Naive thymus-derived CD8-positive, alpha-beta T cell (primary cell): ENCODE measurements at regions not wholly inside any gene's neighbourhood (a gene's known extent, or its start where the extent isn't known, plus 50 kb on each side); places are given as distances from the start of the nearest gene placed in this dataset.

Source experiments
- ATAC-seq, 2 donors: fragments of 150-1000 bp; cut with Tn5 transposase in 1 of 2; sonication (Bioruptor Pico), chemical (Tn5 transposase) in 1 of 2; 1 replicate in 1 of 2; 2 replicates in 1 of 2; pipeline ENCODE4 v1.10.0; 2021; ENCODE audit warnings: mild to moderate bottlenecking in 2 of 2, moderate library complexity in 2 of 2
- POLR2A ChIA-PET: fragments of 350-600 bp; sonication (Branson Sonifier 250); formaldehyde crosslinking; loops from one replicate; lab custom pipeline; 2021; ENCODE audit warnings: antibody characterized with exemption; lab: Charles Lee
- DNase-seq, 10 donors: peaks; one replicate each; pipeline versions ENCODE4 v3.0.0 to v3.0.0-alpha.2; 2020 to 2022
- H3K27ac Mint-ChIP-seq, 10 donors: one replicate each; pipeline ENCODE4 v1.8.0; 2020 to 2022; ENCODE audit warnings: mild to moderate bottlenecking in 10 of 10, mixed read lengths in 10 of 10, moderate library complexity in 4 of 10, inconsistent platforms in 1 of 10
- H3K27me3 Mint-ChIP-seq, 5 donors: one replicate each; pipeline ENCODE4 v1.8.0; 2021 to 2022; ENCODE audit warnings: mixed read lengths in 5 of 5
- H3K36me3 Mint-ChIP-seq, 3 donors: one replicate each; pipeline ENCODE4 v1.8.0; 2020 to 2022; ENCODE audit warnings: mixed read lengths in 3 of 3, mild to moderate bottlenecking in 2 of 3, inconsistent platforms in 1 of 3
- H3K4me1 Mint-ChIP-seq, 4 donors: one replicate each; pipeline ENCODE4 v1.8.0; 2021 to 2022; ENCODE audit warnings: mixed read lengths in 4 of 4
- H3K4me3 Mint-ChIP-seq, 10 donors: one replicate each; pipeline ENCODE4 v1.8.0; 2020 to 2022; ENCODE audit warnings: mild to moderate bottlenecking in 10 of 10, mixed read lengths in 10 of 10, moderate library complexity in 6 of 10, inconsistent platforms in 1 of 10
- H3K9me3 Mint-ChIP-seq, 9 donors: one replicate each; pipeline ENCODE4 v1.8.0; 2020 to 2022; ENCODE audit warnings: mixed read lengths in 9 of 9, mild to moderate bottlenecking in 3 of 9, inconsistent platforms in 1 of 9, moderate library complexity in 1 of 9

GRCh38 chr1:91137173-91137852 is 115.5 kb upstream of the ZNF644 start:
- no peak overlapping the region for H3K27ac Mint-ChIP-seq
- no peaks in the 10 kb centered on the region for H3K9me3 Mint-ChIP-seq
- no peaks in the 10 kb centered on the region for H3K36me3 Mint-ChIP-seq
- POLR2A ChIA-PET, result no interaction called here
- no peak overlapping the region for H3K4me3 Mint-ChIP-seq
- H3K4me1 Mint-ChIP-seq, result no peaks in the 10 kb centered on the region
- peaks cover 0 to 10% (median 6%) of the 10 kb centered on the region in 5 donors for H3K27me3 Mint-ChIP-seq
- DNase-seq, result no peak
- ATAC-seq, result no peak

GRCh38 chr1:91135799-91136198 is 114.0 kb upstream of the ZNF644 start:
- no peak overlapping the region for H3K4me3 Mint-ChIP-seq
- H3K4me1 Mint-ChIP-seq, result no peaks in the 10 kb centered on the region
- POLR2A ChIA-PET, result no interaction called here
- no peak overlapping the region for H3K27ac Mint-ChIP-seq
- H3K9me3 Mint-ChIP-seq, result no peaks in the 10 kb centered on the region
- ATAC-seq (no peak), DNase-seq (no peak)
- no peaks in the 10 kb centered on the region for H3K36me3 Mint-ChIP-seq
- peaks cover 0 to 11% (median 6%) of the 10 kb centered on the region in 5 donors for H3K27me3 Mint-ChIP-seq

GRCh38 chr1:91133248-91133647 is 111.4 kb upstream of the ZNF644 start:
- no peaks in the 10 kb centered on the region for H3K4me1 Mint-ChIP-seq
- no peak overlapping the region for H3K27ac Mint-ChIP-seq
- POLR2A ChIA-PET, result no interaction called here
- peaks cover 0 to 11% (median 7%) of the 10 kb centered on the region in 5 donors for H3K27me3 Mint-ChIP-seq
- H3K9me3 Mint-ChIP-seq, result no peaks in the 10 kb centered on the region
- ATAC-seq, result no peak
- no peak overlapping the region for H3K4me3 Mint-ChIP-seq
- no peak for DNase-seq
- no peaks in the 10 kb centered on the region for H3K36me3 Mint-ChIP-seq

- no peaks in the 10 kb centered on the region for H3K36me3 Mint-ChIP-seq
- no peaks in the 10 kb centered on the region for H3K4me1 Mint-ChIP-seq
- ATAC-seq (no peak), DNase-seq (no peak)
- no peak overlapping the region for H3K27ac Mint-ChIP-seq
- no peak overlapping the region for H3K4me3 Mint-ChIP-seq
- H3K9me3 Mint-ChIP-seq, result no peaks in the 10 kb centered on the region
- POLR2A ChIA-PET, result no interaction called here
- peaks cover 0 to 8% (median 3%) of the 10 kb centered on the region in 5 donors for H3K27me3 Mint-ChIP-seq
Observed at GRCh38 chr1:91130256-91130985, 108.6 kb upstream of the ZNF644 start.

- H3K9me3 Mint-ChIP-seq, result no peaks in the 10 kb centered on the region
- no peaks in the 10 kb centered on the region for H3K36me3 Mint-ChIP-seq
- DNase-seq (no peak), ATAC-seq (no peak)
- H3K4me3 Mint-ChIP-seq, result no peak overlapping the region
- peaks cover 0 to 7% (median 0%) of the 10 kb centered on the region in 4 donors for H3K4me1 Mint-ChIP-seq
- H3K27me3 Mint-ChIP-seq, result peaks cover 0 to 8% (median 3%) of the 10 kb centered on the region in 5 donors
- H3K27ac Mint-ChIP-seq, result no peak overlapping the region
- POLR2A ChIA-PET, result no interaction called here
Observed at GRCh38 chr1:91129458-91129857, 107.6 kb upstream of the ZNF644 start.

GRCh38 chr1:91129017-91129416 is 107.2 kb upstream of the ZNF644 start:
- no peak overlapping the region for H3K4me3 Mint-ChIP-seq
- DNase-seq (no peak), ATAC-seq (no peak)
- no peaks in the 10 kb centered on the region for H3K9me3 Mint-ChIP-seq
- POLR2A ChIA-PET, result no interaction called here
- no peak overlapping the region for H3K27ac Mint-ChIP-seq
- H3K27me3 Mint-ChIP-seq, result peaks cover 0 to 8% (median 3%) of the 10 kb centered on the region in 5 donors
- H3K4me1 Mint-ChIP-seq, result peaks cover 0 to 7% (median 0%) of the 10 kb centered on the region in 4 donors
- no peaks in the 10 kb centered on the region for H3K36me3 Mint-ChIP-seq

- Mint-ChIP-seq H3K36me3 (no peaks in the 10 kb centered on the region), H3K27ac (peak overlapping the region in 2 of 10 donors; percentile 0 to 46), H3K4me1 (peaks cover 0 to 7% (median 1%) of the 10 kb centered on the region in 4 donors), H3K27me3 (peaks cover 0 to 6% (median 0%) of the 10 kb centered on the region in 5 donors), H3K9me3 (no peaks in the 10 kb centered on the region), H3K4me3 (no peak overlapping the region)
- peak in 1 of 10 donors; percentile 16 for DNase-seq
- POLR2A ChIA-PET, result interaction anchor here (0.5 kb wide), 1 partner anchor 302 kb away, joined by 3 read pairs; no protein-coding TSS in a partner anchor
- no peak for ATAC-seq
Observed at GRCh38 chr1:91124989-91125417, 103.2 kb upstream of the ZNF644 start.

- Mint-ChIP-seq H3K27ac (no peak overlapping the region), H3K9me3 (no peaks in the 10 kb centered on the region), H3K27me3 (peaks cover 0 to 6% (median 0%) of the 10 kb centered on the region in 5 donors), H3K36me3 (no peaks in the 10 kb centered on the region), H3K4me3 (no peak overlapping the region), H3K4me1 (peaks cover 0 to 7% (median 1%) of the 10 kb centered on the region in 4 donors)
- no peak for DNase-seq
- POLR2A ChIA-PET, result no interaction called here
- ATAC-seq, result no peak
Observed at GRCh38 chr1:91124290-91124985, 102.6 kb upstream of the ZNF644 start.

- POLR2A ChIA-PET, result no interaction called here
- H3K27me3 Mint-ChIP-seq, result peaks cover 0 to 4% (median 0%) of the 10 kb centered on the region in 5 donors
- DNase-seq, result no peak
- no peaks in the 10 kb centered on the region for H3K36me3 Mint-ChIP-seq
- no peak for ATAC-seq
- H3K27ac Mint-ChIP-seq, result no peak overlapping the region
- peaks cover 0 to 7% (median 1%) of the 10 kb centered on the region in 4 donors for H3K4me1 Mint-ChIP-seq
- H3K9me3 Mint-ChIP-seq, result no peaks in the 10 kb centered on the region
- no peak overlapping the region for H3K4me3 Mint-ChIP-seq
Observed at GRCh38 chr1:91123773-91124172, 101.9 kb upstream of the ZNF644 start.

GRCh38 chr1:91123319-91123718 is 101.5 kb upstream of the ZNF644 start:
- no peak overlapping the region for H3K4me3 Mint-ChIP-seq
- peaks cover 0 to 4% (median 0%) of the 10 kb centered on the region in 5 donors for H3K27me3 Mint-ChIP-seq
- no peak for DNase-seq
- H3K9me3 Mint-ChIP-seq, result no peaks in the 10 kb centered on the region
- ATAC-seq, result no peak
- H3K4me1 Mint-ChIP-seq, result peaks cover 0 to 7% (median 1%) of the 10 kb centered on the region in 4 donors
- POLR2A ChIA-PET, result no interaction called here
- no peak overlapping the region for H3K27ac Mint-ChIP-seq
- no peaks in the 10 kb centered on the region for H3K36me3 Mint-ChIP-seq

GRCh38 chr1:91122106-91122717 is 100.4 kb upstream of the ZNF644 start:
- Mint-ChIP-seq H3K9me3 (no peaks in the 10 kb centered on the region), H3K4me1 (peaks cover 0 to 7% (median 1%) of the 10 kb centered on the region in 4 donors), H3K27ac (no peak overlapping the region), H3K4me3 (no peak overlapping the region), H3K27me3 (peaks cover 0 to 3% (median 0%) of the 10 kb centered on the region in 5 donors), H3K36me3 (no peaks in the 10 kb centered on the region)
- POLR2A ChIA-PET, result no interaction called here
- no peak for DNase-seq
- ATAC-seq, result no peak

- H3K4me1 Mint-ChIP-seq, result peaks cover 0 to 8% (median 1%) of the 10 kb centered on the region in 4 donors
- peak overlapping the region in 1 of 10 donors; percentile 13 for H3K27ac Mint-ChIP-seq
- POLR2A ChIA-PET, result no interaction called here
- no peaks in the 10 kb centered on the region for H3K36me3 Mint-ChIP-seq
- peaks cover 0 to 3% (median 0%) of the 10 kb centered on the region in 5 donors for H3K27me3 Mint-ChIP-seq
- no peaks in the 10 kb centered on the region for H3K9me3 Mint-ChIP-seq
- DNase-seq, result no peak
- no peak overlapping the region for H3K4me3 Mint-ChIP-seq
- no peak for ATAC-seq
Observed at GRCh38 chr1:91121366-91121765, 99.5 kb upstream of the ZNF644 start.
